Naive thymus-derived CD4-positive, alpha-beta T cell (primary cell): ENCODE measurements at regions not wholly inside any gene's neighbourhood (a gene's known extent, or its start where the extent isn't known, plus 50 kb on each side); places are given as distances from the start of the nearest gene placed in this dataset.

Experiments
- ATAC-seq: fragments of 150-1000 bp; cut with Tn5 transposase; 2 replicates; pipeline ENCODE4 v1.10.0; 2021; ENCODE audit warnings: mild to moderate bottlenecking, moderate library complexity
- CTCF ChIA-PET: fragments of 350-600 bp; sonication (Branson Sonifier 250); formaldehyde crosslinking; loops from one replicate; lab custom pipeline; 2021; ENCODE audit warnings: antibody characterized with exemption; lab: Charles Lee
- POLR2A ChIA-PET: fragments of 350-600 bp; sonication (Branson Sonifier 250); formaldehyde crosslinking; loops from one replicate; lab custom pipeline; 2021; ENCODE audit warnings: antibody characterized with exemption, inconsistent platforms; lab: Charles Lee
- DNase-seq, 9 donors: peaks; one replicate each; pipeline versions ENCODE4 v3.0.0 to v3.0.0-alpha.2; 2020 to 2022; ENCODE audit warnings: mixed read lengths in 1 of 9
- H3K27ac ChIP-seq: one replicate; pipeline ENCODE4 v1.7.0; 2013; ENCODE audit warnings: mild to moderate bottlenecking, low read depth, low read length, moderate library complexity
- H3K27me3 ChIP-seq, 2 donors: one replicate each; pipeline ENCODE4 v1.7.0; 2013; ENCODE audit warnings: low read length in 2 of 2, mild to moderate bottlenecking in 2 of 2, moderate library complexity in 2 of 2; ENCODE audit not compliant: control insufficient read depth in 2 of 2, insufficient read depth in 2 of 2
- H3K36me3 ChIP-seq, 3 experiments: 1 replicate in 2 of 3; 2 replicates in 1 of 3; pipeline ENCODE4 v1.7.0; 2013; ENCODE audit warnings: low read length in 3 of 3, mild to moderate bottlenecking in 3 of 3, moderate library complexity in 1 of 3; ENCODE audit not compliant: insufficient read depth in 3 of 3, control insufficient read depth in 2 of 3
- H3K4me1 ChIP-seq, 2 donors: one replicate each; pipeline ENCODE4 v1.7.0; 2013; ENCODE audit warnings: low read length in 2 of 2, mild to moderate bottlenecking in 2 of 2, moderate library complexity in 1 of 2; ENCODE audit not compliant: control insufficient read depth in 2 of 2, insufficient read depth in 2 of 2
- H3K4me3 ChIP-seq: 2 replicates; pipeline ENCODE4 v1.7.0; 2013; ENCODE audit warnings: mild to moderate bottlenecking, low read length
- H3K9me3 ChIP-seq, 3 experiments: 1 replicate in 2 of 3; 2 replicates in 1 of 3; pipeline ENCODE4 v1.7.0; 2013; ENCODE audit warnings: low read length in 3 of 3; ENCODE audit not compliant: control insufficient read depth in 2 of 3
- H3K27ac Mint-ChIP-seq, 9 donors: one replicate each; pipeline ENCODE4 v1.8.0; 2020 to 2022; ENCODE audit warnings: mixed read lengths in 9 of 9, mild to moderate bottlenecking in 8 of 9, moderate library complexity in 5 of 9, inconsistent platforms in 2 of 9
- H3K27me3 Mint-ChIP-seq, 5 donors: one replicate each; pipeline ENCODE4 v1.8.0; 2021 to 2022; ENCODE audit warnings: mixed read lengths in 5 of 5, mild to moderate bottlenecking in 1 of 5
- H3K36me3 Mint-ChIP-seq, 5 donors: one replicate each; pipeline ENCODE4 v1.8.0; 2020 to 2022; ENCODE audit warnings: mixed read lengths in 5 of 5, mild to moderate bottlenecking in 3 of 5, inconsistent platforms in 1 of 5
- H3K4me1 Mint-ChIP-seq, 7 donors: one replicate each; pipeline ENCODE4 v1.8.0; 2020 to 2022; ENCODE audit warnings: mixed read lengths in 7 of 7, mild to moderate bottlenecking in 3 of 7, inconsistent platforms in 1 of 7
- H3K4me3 Mint-ChIP-seq, 10 donors: one replicate each; pipeline ENCODE4 v1.8.0; 2020 to 2022; ENCODE audit warnings: mild to moderate bottlenecking in 10 of 10, mixed read lengths in 10 of 10, moderate library complexity in 6 of 10, inconsistent platforms in 2 of 10
- H3K9me3 Mint-ChIP-seq, 11 donors: one replicate each; pipeline ENCODE4 v1.8.0; 2020 to 2022; ENCODE audit warnings: mixed read lengths in 11 of 11, mild to moderate bottlenecking in 4 of 11, inconsistent platforms in 1 of 11, moderate library complexity in 1 of 11
- intact Hi-C, 2 donors: fragments of 100-400 bp; cut with micrococcal nuclease; formaldehyde crosslinking; loops; one replicate each; pipeline ENCODE4 v1.15.1; 2023

GRCh38 chr18:68505178-68505574 lies 209.7 kb downstream of the TMX3 start:
- intact Hi-C loops: no loop called here
- DNase-seq: no peak
- H3K4me3 Mint-ChIP-seq: no peak overlapping the region
- peaks cover 0 to 5% (median 0%) of the 10 kb centered on the region in 5 donors for H3K27me3 Mint-ChIP-seq
- H3K27ac ChIP-seq: no peak overlapping the region
- ChIA-PET CTCF (no interaction called here), POLR2A (no interaction called here)
- ATAC-seq: no peak
- no peaks in the 10 kb centered on the region for H3K9me3 Mint-ChIP-seq
- H3K9me3 ChIP-seq: no peaks in the 10 kb centered on the region
- no peaks in the 10 kb centered on the region for H3K4me1 ChIP-seq
- H3K36me3 Mint-ChIP-seq: no peaks in the 10 kb centered on the region
- H3K4me1 Mint-ChIP-seq: no peaks in the 10 kb centered on the region
- H3K4me3 ChIP-seq: no peak overlapping the region
- H3K36me3 ChIP-seq: no peaks in the 10 kb centered on the region
- H3K27me3 ChIP-seq: no peaks in the 10 kb centered on the region
- no peak overlapping the region for H3K27ac Mint-ChIP-seq

- Histone ChIP-seq H3K9me3 (no peaks in the 10 kb centered on the region), H3K27ac (no peak overlapping the region), H3K4me1 (no peaks in the 10 kb centered on the region), H3K36me3 (no peaks in the 10 kb centered on the region), H3K27me3 (no peaks in the 10 kb centered on the region), H3K4me3 (no peak overlapping the region)
- intact Hi-C loops: no loop called here
- no peaks in the 10 kb centered on the region for H3K9me3 Mint-ChIP-seq
- H3K36me3 Mint-ChIP-seq: no peaks in the 10 kb centered on the region
- no peaks in the 10 kb centered on the region for H3K4me1 Mint-ChIP-seq
- H3K27ac Mint-ChIP-seq: no peak overlapping the region
- DNase-seq (no peak), ATAC-seq (no peak)
- no peak overlapping the region for H3K4me3 Mint-ChIP-seq
- peaks cover 0 to 5% (median 0%) of the 10 kb centered on the region in 5 donors for H3K27me3 Mint-ChIP-seq
- ChIA-PET CTCF (no interaction called here), POLR2A (no interaction called here)
Observed at GRCh38 chr18:68504441-68505177, 210.3 kb downstream of the TMX3 start.

- ATAC-seq: no peak
- H3K4me1 Mint-ChIP-seq: no peaks in the 10 kb centered on the region
- intact Hi-C loops: no loop called here
- POLR2A ChIA-PET: no interaction called here
- Histone ChIP-seq H3K4me3 (no peak overlapping the region), H3K27ac (no peak overlapping the region), H3K27me3 (no peaks in the 10 kb centered on the region), H3K4me1 (no peaks in the 10 kb centered on the region), H3K36me3 (no peaks in the 10 kb centered on the region), H3K9me3 (no peaks in the 10 kb centered on the region)
- peaks cover 0 to 5% (median 0%) of the 10 kb centered on the region in 5 donors for H3K27me3 Mint-ChIP-seq
- H3K4me3 Mint-ChIP-seq: no peak overlapping the region
- H3K9me3 Mint-ChIP-seq: no peaks in the 10 kb centered on the region
- no peak overlapping the region for H3K27ac Mint-ChIP-seq
- no peak for DNase-seq
- CTCF ChIA-PET: no interaction called here
- H3K36me3 Mint-ChIP-seq: no peaks in the 10 kb centered on the region
Observed at GRCh38 chr18:68500556-68500955, 214.4 kb downstream of the TMX3 start.

GRCh38 chr18:68499141-68499540 lies 215.8 kb downstream of the TMX3 start:
- Mint-ChIP-seq H3K36me3 (no peaks in the 10 kb centered on the region), H3K4me1 (no peaks in the 10 kb centered on the region), H3K9me3 (no peaks in the 10 kb centered on the region), H3K27me3 (peaks cover 0 to 5% (median 0%) of the 10 kb centered on the region in 5 donors), H3K27ac (no peak overlapping the region), H3K4me3 (no peak overlapping the region)
- Histone ChIP-seq H3K36me3 (no peaks in the 10 kb centered on the region), H3K27me3 (no peaks in the 10 kb centered on the region), H3K4me1 (no peaks in the 10 kb centered on the region), H3K9me3 (no peaks in the 10 kb centered on the region), H3K27ac (no peak overlapping the region), H3K4me3 (no peak overlapping the region)
- intact Hi-C loops: no loop called here
- ChIA-PET CTCF (no interaction called here), POLR2A (no interaction called here)
- DNase-seq: no peak
- no peak for ATAC-seq

- Histone ChIP-seq H3K27ac (no peak overlapping the region), H3K9me3 (no peaks in the 10 kb centered on the region), H3K27me3 (no peaks in the 10 kb centered on the region), H3K4me3 (no peak overlapping the region), H3K4me1 (no peaks in the 10 kb centered on the region), H3K36me3 (no peaks in the 10 kb centered on the region)
- no peaks in the 10 kb centered on the region for H3K9me3 Mint-ChIP-seq
- no peak for ATAC-seq
- no peak overlapping the region for H3K27ac Mint-ChIP-seq
- H3K36me3 Mint-ChIP-seq: no peaks in the 10 kb centered on the region
- H3K27me3 Mint-ChIP-seq: peaks cover 0 to 5% (median 0%) of the 10 kb centered on the region in 5 donors
- intact Hi-C loops: no loop called here
- POLR2A ChIA-PET: no interaction called here
- H3K4me3 Mint-ChIP-seq: no peak overlapping the region
- no peak for DNase-seq
- no peaks in the 10 kb centered on the region for H3K4me1 Mint-ChIP-seq
- CTCF ChIA-PET: no interaction called here
Observed at GRCh38 chr18:68498636-68499035, 216.3 kb downstream of the TMX3 start.

GRCh38 chr18:68498185-68498584 lies 216.7 kb downstream of the TMX3 start:
- Mint-ChIP-seq H3K27me3 (peaks cover 0 to 5% (median 0%) of the 10 kb centered on the region in 5 donors), H3K4me1 (no peaks in the 10 kb centered on the region), H3K9me3 (no peaks in the 10 kb centered on the region), H3K4me3 (no peak overlapping the region), H3K27ac (no peak overlapping the region), H3K36me3 (no peaks in the 10 kb centered on the region)
- no peaks in the 10 kb centered on the region for H3K4me1 ChIP-seq
- H3K27me3 ChIP-seq: no peaks in the 10 kb centered on the region
- POLR2A ChIA-PET: no interaction called here
- H3K36me3 ChIP-seq: no peaks in the 10 kb centered on the region
- no peak overlapping the region for H3K4me3 ChIP-seq
- no peaks in the 10 kb centered on the region for H3K9me3 ChIP-seq
- CTCF ChIA-PET: no interaction called here
- no peak overlapping the region for H3K27ac ChIP-seq
- ATAC-seq: no peak
- intact Hi-C loops: no loop called here
- DNase-seq: no peak

- H3K4me1 ChIP-seq: no peaks in the 10 kb centered on the region
- H3K36me3 Mint-ChIP-seq: no peaks in the 10 kb centered on the region
- H3K36me3 ChIP-seq: no peaks in the 10 kb centered on the region
- H3K27me3 ChIP-seq: no peaks in the 10 kb centered on the region
- no peak overlapping the region for H3K27ac ChIP-seq
- DNase-seq (no peak), ATAC-seq (no peak)
- H3K4me1 Mint-ChIP-seq: no peaks in the 10 kb centered on the region
- intact Hi-C loops: no loop called here
- H3K4me3 ChIP-seq: no peak overlapping the region
- H3K27me3 Mint-ChIP-seq: no peaks in the 10 kb centered on the region
- no peak overlapping the region for H3K4me3 Mint-ChIP-seq
- ChIA-PET CTCF (no interaction called here), POLR2A (no interaction called here)
- H3K9me3 ChIP-seq: no peaks in the 10 kb centered on the region
- no peak overlapping the region for H3K27ac Mint-ChIP-seq
- H3K9me3 Mint-ChIP-seq: no peaks in the 10 kb centered on the region
Observed at GRCh38 chr18:68494802-68495581, 219.9 kb downstream of the TMX3 start.
